SK-N-SH treated with all-trans-retinoic acid at 6 μM for 48 hours (cell line): ENCODE measurements at regions not wholly inside any gene's neighbourhood (a gene's known extent, or its start where the extent isn't known, plus 50 kb on each side); places are given as distances from the start of the nearest gene placed in this dataset.

Experiments
- PATZ1 ChIP-seq: fragments of 250-450 bp; sonication (Bioruptor Pico); IDR thresholded peaks from 2 replicates; pipeline ENCODE4 v1.8.0; 2020; ENCODE audit warnings: mild to moderate bottlenecking, moderate library complexity, borderline replicate concordance
- TOX ChIP-seq: fragments of 250-450 bp; sonication (Bioruptor Pico); IDR thresholded peaks from 2 replicates; pipeline ENCODE4 v1.8.0; 2021; ENCODE audit warnings: mild to moderate bottlenecking, moderate library complexity, borderline replicate concordance
- ZNF70 ChIP-seq: fragments of 450-650 bp; formaldehyde crosslinking; IDR thresholded peaks from 2 replicates; pipeline ENCODE4 v1.5.0; 2020; ENCODE audit warnings: mild to moderate bottlenecking, moderate library complexity

GRCh38 chr3:162206648-162207047 is 710.0 kb downstream of the OTOL1 start:
- no peak for TF ChIP-seq TOX (CRISPR knock-in tag)
- no peak for TF ChIP-seq PATZ1 (CRISPR knock-in tag)
- no peak for TF ChIP-seq ZNF70 (CRISPR knock-in tag)
